ENCODE measurements at regions not wholly inside any gene's neighbourhood (a gene's known extent, or its start where the extent isn't known, plus 50 kb on each side); places are given as distances from the start of the nearest gene placed in this dataset.
A peak's percentile ranks its signal among the peaks of the same experiment; 100 is the strongest.
"Not testable (repeated sequence)": the region's sequence is repeated elsewhere in the genome, so short reads cannot be mapped to it uniquely, and the experiment has no call there.

DNA sequence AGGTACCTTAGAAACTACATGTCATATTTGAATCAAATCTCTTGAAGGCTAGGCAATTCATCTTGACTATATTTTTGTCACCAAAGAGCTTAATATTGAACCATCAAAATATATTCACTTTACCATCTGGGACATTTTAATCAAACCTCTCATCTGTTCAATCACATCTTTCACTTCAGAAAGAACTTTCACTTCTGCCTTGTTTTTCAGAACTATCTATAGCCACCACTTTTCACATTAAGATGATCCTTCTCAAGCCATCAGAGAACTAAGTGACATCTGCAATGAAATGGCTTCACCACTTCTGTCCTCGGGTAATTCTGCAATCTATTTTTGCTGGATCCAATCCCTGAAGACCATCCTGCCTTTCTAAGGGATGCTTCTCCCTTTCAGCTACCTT lies 57.8 kb downstream of the OR2B2 start:
- no peak for DNase-seq (ENCODE audit: low spot score)

GRCh38 chr6:27851440-27851839 lies 60.8 kb downstream of the OR2B2 start:
- DNase-seq (ENCODE audit: low spot score): no peak

- not testable (repeated sequence) for DNase-seq (ENCODE audit: low spot score)
Measured at GRCh38 chr6:27849001-27849400, 63.2 kb downstream of the OR2B2 start.

- no peak for DNase-seq (ENCODE audit: low spot score)
Measured at GRCh38 chr6:27847706-27848105, 64.5 kb downstream of the OR2B2 start.

DNA sequence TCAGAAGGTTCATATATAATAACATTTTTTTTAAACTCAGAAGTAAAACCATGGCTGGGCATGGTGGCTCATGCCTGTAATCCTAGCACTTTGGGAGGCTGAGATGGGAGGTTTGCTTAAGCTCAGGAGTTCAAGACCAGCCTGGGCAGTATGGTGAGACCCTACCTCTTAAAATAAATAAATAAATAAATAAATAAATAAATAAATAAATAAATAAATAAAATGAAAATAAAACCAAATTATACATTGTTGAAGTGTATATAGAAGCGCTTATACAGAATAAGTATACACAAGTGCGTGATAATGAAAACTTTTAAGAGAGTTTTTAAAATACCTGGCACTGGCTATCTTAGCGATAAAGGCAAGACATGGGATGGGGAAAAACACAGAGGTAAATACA lies 71.6 kb downstream of the OR2B2 start:
- DNase-seq (ENCODE audit: low spot score): no peak

DNA sequence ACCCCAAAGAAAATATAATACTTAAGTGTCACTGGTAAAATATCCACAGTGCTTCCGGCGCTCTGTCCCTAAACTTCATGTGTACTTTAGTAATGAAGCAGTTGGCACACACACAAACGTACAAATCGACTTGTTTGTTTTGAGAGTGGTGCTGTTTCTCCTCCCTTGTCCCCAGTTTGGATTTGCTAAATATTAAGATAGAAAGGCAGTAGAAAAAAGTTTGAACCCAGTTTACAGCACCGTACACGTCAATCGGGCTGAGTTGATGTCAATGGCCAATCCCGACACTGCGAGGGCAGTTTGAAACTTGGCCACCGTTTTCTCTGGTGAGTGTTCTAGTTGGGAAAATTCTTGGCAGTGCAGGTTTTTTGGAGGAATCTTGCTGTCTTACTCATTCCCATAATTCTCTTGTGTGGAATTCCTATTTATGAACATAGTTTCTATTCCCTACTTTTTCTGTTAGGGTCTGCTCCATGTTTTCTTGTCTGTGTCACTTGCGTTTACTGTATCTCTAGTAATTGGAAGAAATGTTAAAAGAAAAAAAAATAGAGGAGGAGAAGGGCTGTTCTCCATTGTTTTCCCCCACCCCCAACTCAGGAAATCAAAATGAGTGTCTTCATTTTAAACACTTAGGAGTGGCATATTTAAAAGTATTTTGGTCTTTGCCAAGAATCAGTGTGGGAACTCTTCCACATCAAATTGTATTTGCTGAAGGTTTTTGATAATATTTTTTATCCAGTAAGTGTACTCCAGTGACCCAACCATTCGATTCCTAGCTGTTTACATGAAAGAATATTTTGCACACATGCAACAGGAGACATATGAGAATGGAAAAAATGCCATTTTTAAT lies 72.3 kb downstream of the OR2B2 start:
- peak; percentile 66 for DNase-seq (ENCODE audit: low spot score)

- DNase-seq (ENCODE audit: low spot score): no peak
Measured at GRCh38 chr6:27838945-27839625, 73.1 kb downstream of the OR2B2 start.

DNA sequence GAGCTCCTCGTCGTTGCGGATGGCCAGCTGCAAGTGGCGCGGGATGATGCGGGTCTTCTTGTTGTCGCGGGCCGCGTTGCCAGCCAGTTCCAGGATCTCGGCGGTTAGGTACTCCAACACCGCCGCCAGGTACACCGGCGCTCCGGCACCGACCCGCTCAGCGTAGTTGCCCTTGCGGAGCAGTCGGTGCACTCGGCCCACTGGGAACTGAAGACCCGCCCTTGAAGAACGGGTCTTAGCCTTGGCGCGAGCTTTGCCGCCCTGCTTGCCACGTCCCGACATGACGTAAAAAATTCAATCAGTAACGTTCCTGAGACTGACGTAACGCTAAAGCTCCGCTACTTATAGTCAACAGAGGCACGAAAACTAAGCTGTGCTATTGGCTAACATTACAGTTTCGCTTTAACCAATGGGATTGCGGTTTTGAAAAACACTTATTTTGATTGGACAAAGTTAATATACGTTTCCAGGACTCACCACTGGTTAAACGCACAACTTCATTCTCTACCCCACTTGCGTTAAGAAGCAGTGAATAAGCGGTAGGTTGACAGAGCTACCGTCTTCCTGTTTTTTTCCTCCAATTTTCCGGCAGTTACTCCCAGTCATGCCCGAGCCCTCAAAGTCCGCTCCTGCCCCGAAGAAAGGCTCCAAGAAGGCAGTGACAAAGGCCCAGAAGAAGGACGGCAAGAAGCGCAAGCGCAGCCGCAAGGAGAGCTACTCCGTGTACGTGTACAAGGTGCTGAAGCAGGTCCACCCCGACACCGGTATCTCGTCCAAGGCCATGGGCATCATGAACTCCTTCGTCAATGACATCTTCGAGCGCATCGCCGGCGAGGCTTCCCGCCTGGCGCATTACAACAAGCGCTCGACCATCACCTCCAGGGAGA lies 73.9 kb downstream of the OR2B2 start:
- peak; percentile 88 for DNase-seq (ENCODE audit: low spot score)

GRCh38 chr6:27837625-27838057 lies 74.6 kb downstream of the OR2B2 start:
- peak; percentile 10 for DNase-seq (ENCODE audit: low spot score)

DNA sequence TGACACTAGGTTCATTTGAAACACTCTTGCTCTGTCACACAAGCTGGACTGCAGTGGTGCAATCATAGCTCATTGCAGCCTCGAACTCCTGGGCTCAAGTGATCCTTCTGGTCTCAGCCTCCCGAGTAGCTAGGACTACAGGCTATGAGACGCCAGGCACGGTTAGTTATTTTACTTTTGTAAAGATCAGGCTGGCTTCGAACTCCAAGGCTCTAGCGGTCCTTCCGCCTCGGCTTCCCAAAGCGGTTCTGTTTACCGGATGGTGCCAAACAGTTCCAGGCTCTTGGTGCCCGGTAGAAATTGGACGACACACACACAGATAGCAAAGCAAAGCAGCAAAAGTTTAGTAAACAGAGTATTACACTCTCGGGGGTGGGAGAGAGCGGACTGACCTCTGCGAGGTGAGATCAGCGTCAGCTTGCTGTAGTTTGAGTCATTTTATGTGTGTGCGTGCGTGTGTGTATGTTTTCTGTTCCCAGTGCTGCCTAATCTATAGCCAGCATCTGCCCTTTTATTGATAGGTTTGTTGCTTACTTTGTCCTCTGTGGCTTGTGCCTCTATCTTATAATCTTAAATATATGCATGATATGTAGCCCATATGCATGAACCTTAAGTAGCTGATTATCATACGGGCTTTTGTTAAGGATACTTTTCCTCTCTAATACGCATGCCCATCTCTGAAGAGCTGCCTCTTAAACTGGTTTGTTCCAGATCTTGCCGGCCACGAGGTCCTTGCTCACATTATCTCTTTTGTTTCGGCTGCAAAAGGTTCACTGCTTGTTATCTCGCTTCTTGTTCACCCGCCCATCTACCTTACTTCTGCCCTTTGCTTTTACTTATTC lies 75.2 kb downstream of the OR2B2 start:
- peak; percentile 47 for DNase-seq (ENCODE audit: low spot score)

DNA sequence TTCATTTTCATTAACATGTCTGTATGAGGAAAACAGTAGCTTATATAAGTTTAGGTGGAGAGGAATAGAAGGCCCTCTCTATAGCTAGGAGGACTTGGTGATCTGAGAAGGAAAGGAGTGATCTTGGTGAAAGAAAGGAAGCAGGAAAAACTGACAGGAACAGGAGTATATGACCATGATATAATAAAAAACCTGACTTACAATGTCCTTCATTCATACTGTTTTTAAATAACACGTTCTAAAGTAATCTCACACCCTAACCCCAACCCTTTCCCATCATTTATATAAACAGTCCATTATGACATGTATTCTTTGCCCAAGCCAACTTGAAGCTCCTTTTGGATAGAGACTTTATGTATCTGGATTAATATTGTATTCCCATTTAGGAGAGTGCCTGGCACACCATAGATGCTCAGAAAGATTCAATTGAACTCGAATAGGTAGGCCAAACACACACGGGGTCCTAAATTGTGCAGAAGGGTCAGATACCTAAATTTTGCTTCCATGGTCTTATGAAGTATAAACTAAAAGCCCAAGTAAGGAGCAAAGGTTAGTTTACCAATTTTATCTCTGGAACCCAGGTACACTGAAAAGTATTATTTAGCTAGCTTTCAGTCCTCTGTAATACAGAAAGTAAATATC lies 75.9 kb downstream of the OR2B2 start:
- DNase-seq (ENCODE audit: low spot score): no peak

- no peak for DNase-seq (ENCODE audit: low spot score)
Measured at GRCh38 chr6:27834879-27835549, 77.2 kb downstream of the OR2B2 start.

DNA sequence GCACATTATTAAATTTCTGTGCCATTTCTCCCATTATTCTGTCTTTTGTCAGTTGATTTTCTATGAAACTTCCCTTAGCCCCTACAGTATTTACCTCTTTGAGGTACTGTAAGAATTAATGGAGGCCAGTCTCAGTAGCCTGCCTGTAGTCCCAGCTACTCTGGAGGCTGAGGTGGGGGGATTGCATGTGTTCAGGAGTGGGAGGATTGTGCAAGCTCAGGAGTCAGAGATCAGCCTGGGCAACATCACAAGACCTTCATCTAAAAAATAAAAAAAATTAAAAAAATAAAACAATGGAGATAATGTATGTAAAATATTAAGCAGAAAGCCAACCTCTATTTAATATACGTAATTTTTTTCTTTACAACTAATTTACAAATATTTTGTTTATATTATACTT lies 77.8 kb downstream of the OR2B2 start:
- no peak for DNase-seq (ENCODE audit: low spot score)

- not testable (repeated sequence) for DNase-seq (ENCODE audit: low spot score)
Measured at GRCh38 chr6:27831434-27832081, 80.6 kb downstream of the OR2B2 start.

GRCh38 chr6:27830600-27831433 lies 81.4 kb downstream of the OR2B2 start:
- DNase-seq (ENCODE audit: low spot score): peak; percentile 5

GRCh38 chr6:27830212-27830599 lies 82.0 kb downstream of the OR2B2 start:
- DNase-seq (ENCODE audit: low spot score): no peak

GRCh38 chr6:27829453-27830211 lies 82.6 kb downstream of the OR2B2 start:
- peak; percentile 18 for DNase-seq (ENCODE audit: low spot score)

DNA sequence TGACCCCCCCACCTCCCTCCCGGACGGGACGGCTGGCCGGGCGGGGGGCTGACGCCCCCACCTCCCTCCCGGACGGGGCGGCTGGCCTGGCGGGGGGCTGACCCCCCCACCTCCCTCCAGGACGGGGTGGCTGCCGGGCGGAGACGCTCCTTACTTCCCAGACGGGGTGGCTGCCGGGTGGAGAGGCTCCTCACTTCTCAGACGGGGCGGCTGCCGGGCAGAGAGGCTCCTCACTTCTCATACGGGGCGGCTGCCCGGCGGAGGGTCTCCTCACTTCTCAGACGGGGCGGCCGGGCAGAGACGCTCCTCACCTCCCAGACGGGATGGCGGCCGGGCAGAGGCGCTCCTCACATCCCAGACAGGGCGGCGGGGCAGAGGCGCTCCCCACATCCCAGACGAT lies 84.7 kb downstream of the OR2B2 start:
- DNase-seq (ENCODE audit: low spot score): not testable (repeated sequence)
